GM12891 (cell line): ENCODE measurements at regions not wholly inside any gene's neighbourhood (a gene's known extent, or its start where the extent isn't known, plus 50 kb on each side); places are given as distances from the start of the nearest gene placed in this dataset.

Experiments
- PAX5 ChIP-seq: IDR thresholded peaks from 2 replicates; pipeline ENCODE4 v1.6.1; 2011; ENCODE audit warnings: low read length, moderate library complexity, mild to moderate bottlenecking; ENCODE audit not compliant: insufficient read depth, severe bottlenecking
- POLR2A ChIP-seq: IDR thresholded peaks from 2 replicates; pipeline ENCODE4 v1.6.1; 2011; ENCODE audit warnings: low read depth, low read length, control low read depth
- POLR2AphosphoS5 ChIP-seq: IDR thresholded peaks from 2 replicates; pipeline ENCODE4 v1.6.1; 2011; ENCODE audit warnings: low read depth, low read length, control low read depth
- POU2F2 ChIP-seq: IDR thresholded peaks from 2 replicates; pipeline ENCODE4 v1.6.1; 2011; ENCODE audit warnings: low read depth, mild to moderate bottlenecking, control low read depth, low read length, moderate library complexity
- SPI1 ChIP-seq: IDR thresholded peaks from 2 replicates; pipeline ENCODE4 v1.6.1; 2011; ENCODE audit warnings: low read depth, low read length, control low read depth
- TAF1 ChIP-seq: IDR thresholded peaks from 2 replicates; pipeline ENCODE4 v1.6.1; 2011; ENCODE audit warnings: low read depth, low read length, control low read depth

DNA sequence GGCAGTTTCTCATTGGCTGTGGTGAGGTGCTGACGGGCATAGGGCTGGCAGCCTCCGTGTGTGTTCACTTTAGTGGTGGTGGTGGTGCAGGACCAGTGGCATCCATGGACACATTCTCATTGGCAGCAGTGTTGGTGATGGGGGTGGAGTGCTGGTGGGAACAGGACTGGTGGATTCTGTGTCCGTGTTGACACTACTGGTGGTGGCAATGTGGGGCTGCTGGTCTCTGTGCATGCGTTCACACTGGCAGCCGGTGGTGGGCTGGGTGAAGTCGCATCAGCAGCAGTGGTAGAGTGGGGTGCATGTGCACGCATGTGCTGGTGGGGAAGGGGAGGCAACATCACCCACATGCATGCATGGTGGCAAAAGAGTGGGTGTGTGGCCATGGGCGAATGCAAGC lies 1471.4 kb upstream of the PCDH20 start:
- TF ChIP-seq TAF1: no peak
- no peak for TF ChIP-seq POLR2AphosphoS5
- TF ChIP-seq PAX5: no peak
- no peak for TF ChIP-seq POLR2A
- TF ChIP-seq POU2F2: no peak
- TF ChIP-seq SPI1: no peak
